HS-27A (cell line): ENCODE measurements at regions not wholly inside any gene's neighbourhood (a gene's known extent, or its start where the extent isn't known, plus 50 kb on each side); places are given as distances from the start of the nearest gene placed in this dataset.

ENCODE experiments used
- DNase-seq: peaks from one replicate; pipeline ENCODE4 v3.0.0-alpha.2; 2012; ENCODE audit warnings: low read depth, missing footprints

- no peak for DNase-seq
These were observed 376.9 kb downstream of the PPP3CA start for GRCh38 chr4:100970414-100970813.

- DNase-seq: no peak
These were observed 377.4 kb downstream of the PPP3CA start for GRCh38 chr4:100969925-100970324.

GRCh38 chr4:100968046-100968445 lies 379.3 kb downstream of the PPP3CA start:
- DNase-seq: no peak

GRCh38 chr4:100963627-100964026 lies 383.7 kb downstream of the PPP3CA start:
- DNase-seq: no peak

- no peak for DNase-seq
These were observed 384.6 kb downstream of the PPP3CA start for GRCh38 chr4:100962698-100963097.

- DNase-seq: no peak
These were observed 387.1 kb downstream of the PPP3CA start for GRCh38 chr4:100960232-100960631.

- no peak for DNase-seq
These were observed 393.3 kb downstream of the PPP3CA start for GRCh38 chr4:100954046-100954445.

GRCh38 chr4:100953616-100954015 lies 393.7 kb downstream of the PPP3CA start:
- no peak for DNase-seq

- DNase-seq: no peak
These were observed 394.7 kb downstream of the PPP3CA start for GRCh38 chr4:100952590-100952989.

- DNase-seq: no peak
These were observed 397.9 kb downstream of the PPP3CA start for GRCh38 chr4:100949350-100949935.

- no peak for DNase-seq
These were observed 398.4 kb downstream of the PPP3CA start for GRCh38 chr4:100948911-100949310.

- no peak for DNase-seq
These were observed 401.5 kb downstream of the PPP3CA start for GRCh38 chr4:100945789-100946188.

GRCh38 chr4:100938698-100939097 lies 408.6 kb downstream of the PPP3CA start:
- DNase-seq: no peak

- no peak for DNase-seq
These were observed 410.5 kb downstream of the PPP3CA start for GRCh38 chr4:100936661-100937375.

GRCh38 chr4:100935090-100935489 lies 412.2 kb downstream of the PPP3CA start:
- no peak for DNase-seq

GRCh38 chr4:100933628-100934027 lies 413.7 kb downstream of the PPP3CA start:
- no peak for DNase-seq

- DNase-seq: no peak
These were observed 411.9 kb upstream of the EMCN start for GRCh38 chr4:100929758-100930157.

- DNase-seq: no peak
These were observed 411.3 kb upstream of the EMCN start for GRCh38 chr4:100929135-100929534.

- DNase-seq: no peak
These were observed 408.4 kb upstream of the EMCN start for GRCh38 chr4:100926039-100926717.

GRCh38 chr4:100913685-100914084 lies 395.9 kb upstream of the EMCN start:
- DNase-seq: no peak

- no peak for DNase-seq
These were observed 390.7 kb upstream of the EMCN start for GRCh38 chr4:100908540-100908939.

GRCh38 chr4:100907465-100908454 lies 389.9 kb upstream of the EMCN start:
- DNase-seq: no peak
